Stimulated activated naive CD8-positive, alpha-beta T cell treated with anti-CD3 and anti-CD28 coated beads, Interleukin-15, amount 100 ng/mL, for 72 hours (primary cell): ENCODE measurements at regions not wholly inside any gene's neighbourhood (a gene's known extent, or its start where the extent isn't known, plus 50 kb on each side); places are given as distances from the start of the nearest gene placed in this dataset.

ENCODE experiments used
- ATAC-seq: fragments of 150-1000 bp; cut with Tn5 transposase; 2 replicates; pipeline ENCODE4 v1.10.0; 2021; ENCODE audit warnings: mild to moderate bottlenecking, moderate library complexity
- DNase-seq, 2 donors: peaks; one replicate each; pipeline ENCODE4 v3.0.0; 2021 to 2022
- H3K27ac Mint-ChIP-seq, 2 donors: one replicate each; pipeline ENCODE4 v1.8.0; 2022; ENCODE audit warnings: mild to moderate bottlenecking in 2 of 2, mixed read lengths in 2 of 2, moderate library complexity in 2 of 2
- H3K27me3 Mint-ChIP-seq: one replicate; pipeline ENCODE4 v1.8.0; 2022; ENCODE audit warnings: mixed read lengths
- H3K4me1 Mint-ChIP-seq: one replicate; pipeline ENCODE4 v1.8.0; 2022; ENCODE audit warnings: mild to moderate bottlenecking, mixed read lengths
- H3K4me3 Mint-ChIP-seq, 2 donors: one replicate each; pipeline ENCODE4 v1.8.0; 2022; ENCODE audit warnings: mild to moderate bottlenecking in 2 of 2, mixed read lengths in 2 of 2, moderate library complexity in 1 of 2
- H3K9me3 Mint-ChIP-seq, 2 donors: one replicate each; pipeline ENCODE4 v1.8.0; 2022; ENCODE audit warnings: mixed read lengths in 2 of 2

DNA sequence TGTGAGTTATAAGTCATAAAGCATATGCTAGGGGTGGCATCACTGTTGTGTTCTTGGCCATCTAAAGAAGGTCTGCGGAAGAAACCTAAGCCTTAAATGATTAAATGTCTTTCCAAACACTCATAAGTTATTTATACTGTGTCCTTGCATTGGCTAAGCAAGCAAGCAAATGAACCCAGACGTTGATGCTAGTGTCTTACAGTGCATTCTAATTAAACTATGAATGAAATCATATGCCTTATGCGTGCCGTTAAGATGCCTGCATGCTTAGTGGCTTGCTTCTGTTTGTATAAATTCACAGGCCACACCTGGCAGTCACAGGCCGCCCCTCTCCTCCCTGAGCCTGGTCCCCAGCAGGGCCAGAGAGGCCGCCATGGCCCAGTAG is 49.9 kb downstream of the RIN2 start:
- Mint-ChIP-seq H3K27ac (no peak overlapping the region), H3K9me3 (no peaks in the 10 kb centered on the region), H3K4me1 (no peaks in the 10 kb centered on the region), H3K27me3 (peaks cover 36% of the 10 kb centered on the region), H3K4me3 (no peak overlapping the region)
- ATAC-seq = no peak
- no peak for DNase-seq

DNA sequence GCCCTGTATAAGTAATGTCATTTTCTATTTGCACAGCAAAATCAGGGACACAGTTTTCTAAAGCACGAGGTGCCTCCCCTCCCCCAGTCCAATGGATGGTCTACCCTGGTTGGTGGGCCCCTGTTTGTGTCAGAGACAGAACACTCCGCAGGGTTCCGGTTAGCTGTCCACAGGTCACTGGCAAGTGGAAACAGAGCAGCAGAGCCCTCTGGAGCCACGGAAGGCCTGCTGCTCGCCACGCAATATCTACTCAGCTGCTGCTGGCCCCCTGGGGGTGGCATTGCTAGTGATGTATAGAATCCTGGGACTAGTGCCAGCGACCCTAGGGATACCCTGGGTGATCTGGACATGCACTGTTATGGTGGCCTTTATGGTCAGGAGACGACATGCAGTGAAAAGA is 50.4 kb downstream of the RIN2 start:
- ATAC-seq = no peak
- no peak for DNase-seq
- Mint-ChIP-seq H3K27ac (no peak overlapping the region), H3K27me3 (peaks cover 36% of the 10 kb centered on the region), H3K4me1 (no peaks in the 10 kb centered on the region), H3K4me3 (no peak overlapping the region), H3K9me3 (no peaks in the 10 kb centered on the region)

DNA sequence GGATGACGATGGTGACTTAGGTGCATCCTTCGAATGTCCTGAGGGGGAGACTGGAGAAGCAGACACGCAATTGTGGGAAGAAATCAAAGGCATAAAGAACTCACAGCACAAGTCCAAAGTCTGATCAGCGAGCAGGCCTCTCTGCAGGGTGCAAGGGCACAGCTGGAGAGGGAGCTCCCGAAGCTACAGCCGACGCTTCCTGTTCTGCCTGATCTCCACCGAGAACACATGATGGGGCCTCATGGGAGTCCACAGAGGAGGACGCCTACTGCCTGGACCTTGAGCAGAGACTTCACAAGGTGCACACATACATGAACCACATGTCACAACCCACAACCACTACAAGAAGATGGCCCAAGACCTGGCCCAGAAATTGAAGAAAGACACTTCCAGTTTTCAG is 51.4 kb downstream of the RIN2 start:
- Mint-ChIP-seq H3K4me1 (no peaks in the 10 kb centered on the region), H3K27me3 (peaks cover 27% of the 10 kb centered on the region), H3K9me3 (no peaks in the 10 kb centered on the region), H3K4me3 (no peak overlapping the region), H3K27ac (no peak overlapping the region)
- DNase-seq (no peak), ATAC-seq (no peak)

DNA sequence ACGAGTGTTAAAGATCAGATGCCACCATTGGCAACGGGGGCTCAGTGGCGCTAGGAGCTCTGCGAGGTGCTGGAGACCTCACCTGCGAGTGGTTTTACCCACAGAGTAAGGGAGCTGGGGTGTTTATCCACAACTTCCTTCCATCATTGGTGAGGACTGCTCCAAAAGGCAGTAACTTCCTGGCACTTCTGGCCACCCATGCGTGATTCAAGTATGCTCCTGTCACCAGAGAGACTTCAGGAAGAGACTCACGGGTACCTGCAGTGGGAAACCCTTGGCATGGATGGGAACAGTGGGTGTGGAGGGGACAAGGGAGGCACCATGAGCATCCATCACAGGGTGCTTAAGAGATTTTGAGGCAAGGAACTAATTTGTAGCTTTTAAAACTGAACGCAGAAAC is 53.2 kb downstream of the RIN2 start:
- Mint-ChIP-seq H3K4me3 (no peak overlapping the region), H3K27ac (no peak overlapping the region), H3K9me3 (no peaks in the 10 kb centered on the region), H3K27me3 (peaks cover 22% of the 10 kb centered on the region), H3K4me1 (peaks cover 5% of the 10 kb centered on the region)
- no peak for ATAC-seq
- no peak for DNase-seq

DNA sequence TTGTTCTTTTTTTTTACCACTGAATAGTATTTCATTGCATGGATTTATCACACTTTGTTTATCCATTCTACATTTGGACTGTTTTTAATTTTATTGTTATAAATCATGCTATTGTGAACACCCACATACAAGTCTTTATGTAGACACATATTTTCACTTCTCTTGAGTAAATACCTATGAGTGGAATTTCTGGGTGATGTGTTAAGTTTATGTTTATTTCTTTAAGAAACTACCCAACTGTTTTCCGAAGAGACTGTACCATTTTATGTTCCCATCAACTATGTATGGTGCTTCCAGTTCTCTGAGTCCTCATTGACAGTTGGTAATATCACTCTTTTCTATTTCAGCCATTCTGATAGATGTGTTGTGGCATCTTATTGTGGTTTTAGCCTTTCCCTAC is 54.0 kb downstream of the RIN2 start:
- ATAC-seq (no peak), DNase-seq (no peak)
- H3K9me3 Mint-ChIP-seq = no peaks in the 10 kb centered on the region
- H3K4me1 Mint-ChIP-seq = peaks cover 5% of the 10 kb centered on the region
- no peak overlapping the region for H3K4me3 Mint-ChIP-seq
- H3K27me3 Mint-ChIP-seq = peaks cover 22% of the 10 kb centered on the region
- no peak overlapping the region for H3K27ac Mint-ChIP-seq

DNA sequence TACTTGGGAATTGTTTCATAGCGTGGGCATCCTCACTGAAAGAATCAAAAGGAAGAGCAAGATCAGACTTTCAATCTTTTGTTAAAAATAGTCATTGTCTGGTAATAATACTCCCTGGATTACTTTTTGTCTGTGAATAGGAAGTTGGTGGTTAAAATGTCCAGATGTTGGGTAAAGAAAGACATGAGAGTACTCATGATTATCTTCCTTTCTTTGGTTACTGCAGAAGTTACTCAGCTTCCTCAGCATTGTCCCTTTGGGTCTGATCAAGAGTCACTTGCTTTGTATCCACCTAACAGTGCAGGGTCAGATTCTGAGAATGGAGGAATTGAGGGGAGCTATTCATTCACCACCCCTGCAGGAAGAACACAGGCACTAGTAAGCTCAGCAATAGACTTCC is 54.6 kb downstream of the RIN2 start:
- ATAC-seq (no peak), DNase-seq (no peak)
- peaks cover 22% of the 10 kb centered on the region for H3K27me3 Mint-ChIP-seq
- H3K4me3 Mint-ChIP-seq = no peak overlapping the region
- no peak overlapping the region for H3K27ac Mint-ChIP-seq
- no peaks in the 10 kb centered on the region for H3K9me3 Mint-ChIP-seq
- peaks cover 5% of the 10 kb centered on the region for H3K4me1 Mint-ChIP-seq

DNA sequence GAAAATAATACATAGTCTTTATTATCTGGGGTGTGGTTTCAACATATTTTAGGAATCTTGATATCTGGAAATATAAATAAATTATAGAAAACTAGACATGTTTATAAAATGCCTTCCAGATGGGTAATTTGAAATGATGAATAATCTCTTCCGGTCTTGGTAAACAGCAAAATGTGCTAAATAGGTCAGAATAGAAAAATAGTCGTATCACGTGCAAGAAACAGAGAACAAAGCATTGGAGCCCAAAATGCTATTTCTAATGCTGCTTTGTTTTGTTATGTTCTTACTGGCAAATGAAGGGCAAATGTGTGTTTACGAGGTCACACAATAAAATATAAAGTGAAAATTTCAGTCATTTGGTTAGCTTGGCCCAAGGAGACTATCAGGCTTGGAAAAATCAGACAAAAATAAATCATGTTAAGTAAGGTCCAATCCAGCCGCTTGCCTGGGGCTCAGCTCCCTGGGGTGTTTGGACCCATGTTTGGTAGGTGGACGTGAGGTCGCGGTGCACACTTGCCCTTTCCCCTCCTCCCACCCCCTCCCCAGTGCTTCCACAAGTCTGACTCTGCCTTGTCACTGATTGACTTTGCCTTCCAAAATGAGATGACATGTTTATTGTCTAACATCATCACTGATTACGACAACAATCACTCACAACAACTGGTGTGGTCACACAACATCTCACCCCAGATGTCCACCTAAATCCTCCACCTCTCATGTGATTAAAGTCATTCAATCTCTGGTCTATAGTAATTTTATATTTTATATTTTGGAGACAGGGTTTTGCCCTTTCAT is 56.0 kb downstream of the RIN2 start:
- Mint-ChIP-seq H3K27me3 (peaks cover 22% of the 10 kb centered on the region), H3K4me1 (peaks cover 5% of the 10 kb centered on the region), H3K9me3 (no peaks in the 10 kb centered on the region), H3K4me3 (no peak overlapping the region), H3K27ac (no peak overlapping the region)
- ATAC-seq (no peak), DNase-seq (no peak)

DNA sequence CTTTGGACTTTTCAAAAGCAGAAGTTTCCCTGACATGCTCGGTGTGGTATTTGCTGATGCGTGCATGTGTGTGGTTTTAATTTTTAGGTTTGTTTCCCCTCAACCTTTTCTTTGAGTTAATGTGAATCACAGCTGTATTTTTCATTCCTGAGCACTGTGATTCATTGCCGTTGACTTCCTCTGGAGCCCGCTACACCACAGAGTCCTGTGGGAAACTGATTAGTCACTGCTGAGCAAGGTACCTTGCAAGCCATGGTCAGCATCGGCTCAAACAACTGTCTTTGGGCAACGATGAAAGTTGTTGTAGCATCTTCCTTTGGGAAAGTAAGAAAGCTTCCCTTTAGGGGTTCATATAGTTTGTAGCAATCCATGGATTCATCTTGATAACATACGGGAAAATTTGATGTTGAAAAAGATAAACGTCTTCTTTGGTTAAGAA is 57.5 kb downstream of the RIN2 start:
- no peak for ATAC-seq
- Mint-ChIP-seq H3K27me3 (peaks cover 22% of the 10 kb centered on the region), H3K4me3 (no peak overlapping the region), H3K9me3 (no peaks in the 10 kb centered on the region), H3K4me1 (peaks cover 5% of the 10 kb centered on the region), H3K27ac (no peak overlapping the region)
- no peak for DNase-seq

DNA sequence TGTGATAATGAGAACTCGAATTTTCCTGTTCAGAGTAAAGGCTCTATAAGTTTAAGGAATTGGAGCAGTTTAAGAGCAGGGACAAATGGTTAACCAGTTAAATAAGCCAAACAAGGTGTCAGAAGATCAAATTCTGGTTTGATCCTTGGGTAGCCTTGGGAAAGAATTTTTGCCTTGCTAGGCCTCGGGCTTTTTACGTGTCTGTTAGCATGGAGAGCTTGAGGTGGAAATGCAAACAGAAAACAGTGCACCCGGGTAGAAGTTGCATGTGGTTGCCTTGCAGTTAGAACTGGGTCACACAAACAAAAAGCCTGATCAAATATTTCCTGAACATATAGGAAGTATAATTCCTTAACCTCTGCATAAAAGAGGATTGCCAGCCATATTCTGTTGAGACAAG is 58.3 kb downstream of the RIN2 start:
- H3K9me3 Mint-ChIP-seq = no peaks in the 10 kb centered on the region
- H3K27ac Mint-ChIP-seq = no peak overlapping the region
- peaks cover 5% of the 10 kb centered on the region for H3K4me1 Mint-ChIP-seq
- H3K27me3 Mint-ChIP-seq = peaks cover 15% of the 10 kb centered on the region
- H3K4me3 Mint-ChIP-seq = no peak overlapping the region
- no peak for ATAC-seq
- no peak for DNase-seq

DNA sequence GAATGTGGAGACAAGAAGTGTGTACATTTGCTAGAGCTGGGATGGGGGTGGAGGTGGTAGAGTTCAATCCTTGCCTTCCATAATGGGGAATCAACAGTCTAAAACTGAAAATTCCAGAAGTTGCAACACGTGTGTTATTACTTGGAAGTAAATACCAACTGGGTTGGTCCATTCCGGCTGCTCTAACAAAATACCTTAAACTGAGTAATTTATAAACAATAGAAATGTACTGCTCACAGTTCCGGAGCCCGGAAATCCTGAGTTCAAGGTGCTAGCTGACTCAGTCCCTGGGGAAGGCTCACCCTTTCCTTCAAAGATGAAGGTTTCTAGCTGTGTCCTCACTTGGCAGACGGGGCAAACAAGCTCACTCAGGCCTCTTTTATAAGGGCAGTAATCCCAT is 59.0 kb downstream of the RIN2 start:
- ATAC-seq = no peak
- no peak for DNase-seq
- H3K4me3 Mint-ChIP-seq = no peak overlapping the region

DNA sequence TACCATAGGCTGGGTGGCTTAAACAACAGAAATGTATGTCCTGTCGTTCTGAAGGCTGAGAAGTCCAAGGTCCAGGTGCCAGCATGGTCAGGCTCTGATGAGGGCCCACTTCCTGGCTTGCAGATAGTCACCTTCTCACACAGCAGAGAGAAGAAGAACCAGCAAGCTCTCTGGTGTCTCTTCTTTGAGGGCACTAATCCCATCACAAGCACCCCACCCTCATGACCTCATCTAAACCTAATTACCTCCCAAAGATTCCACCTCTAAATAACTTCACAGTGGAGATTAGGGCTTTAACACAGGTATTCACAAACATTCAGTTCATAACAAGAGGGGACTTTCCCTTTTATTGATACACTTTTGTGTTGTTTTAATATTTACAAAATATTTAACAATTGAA is 61.1 kb downstream of the RIN2 start:
- DNase-seq (no peak), ATAC-seq (no peak)
- Mint-ChIP-seq H3K9me3 (no peaks in the 10 kb centered on the region), H3K4me1 (peaks cover 5% of the 10 kb centered on the region), H3K27ac (no peak overlapping the region), H3K27me3 (peaks cover 6% of the 10 kb centered on the region), H3K4me3 (no peak overlapping the region)

More for the DNA sequence above, 59.0 kb downstream of the RIN2 start:
- H3K4me1 Mint-ChIP-seq = peaks cover 5% of the 10 kb centered on the region
- H3K27me3 Mint-ChIP-seq = peaks cover 19% of the 10 kb centered on the region
- no peak overlapping the region for H3K27ac Mint-ChIP-seq
- H3K9me3 Mint-ChIP-seq = no peaks in the 10 kb centered on the region

DNA sequence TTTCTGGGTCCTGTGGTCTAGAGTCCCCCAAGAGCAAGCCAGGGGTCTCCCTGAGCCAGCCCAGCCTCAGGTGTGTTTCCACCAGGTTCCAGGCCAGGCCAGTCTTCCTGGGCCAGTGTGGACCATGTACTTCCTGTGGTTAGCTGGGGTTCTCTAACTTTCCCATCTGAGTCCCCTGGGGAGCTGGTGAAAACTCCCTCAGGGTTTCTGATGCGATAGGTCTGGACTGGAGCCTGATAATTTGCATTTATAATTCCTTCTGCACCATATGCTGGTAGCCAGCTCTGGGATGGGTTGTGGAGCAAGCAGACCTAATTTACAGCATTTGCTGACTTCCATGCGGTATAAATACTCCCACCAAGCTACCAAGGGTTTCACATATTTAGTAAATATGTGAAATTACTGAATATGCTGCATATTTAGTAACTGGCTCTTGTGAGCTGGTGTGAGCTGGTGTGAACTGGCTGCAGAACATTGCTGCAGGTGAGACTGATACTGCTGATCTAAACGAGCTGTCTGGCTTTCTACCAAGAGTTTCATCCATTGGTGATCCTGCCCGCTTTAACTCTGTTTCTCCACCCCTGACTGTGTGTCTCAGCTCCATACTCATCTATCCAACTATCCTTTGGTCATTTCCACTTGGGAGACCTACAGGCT is 62.6 kb downstream of the RIN2 start:
- peaks cover 13% of the 10 kb centered on the region for H3K27me3 Mint-ChIP-seq
- ATAC-seq = no peak
- no peak overlapping the region for H3K27ac Mint-ChIP-seq
- peaks cover under 1% of the 10 kb centered on the region for H3K4me1 Mint-ChIP-seq
- no peak overlapping the region for H3K4me3 Mint-ChIP-seq
- DNase-seq = no peak
- no peaks in the 10 kb centered on the region for H3K9me3 Mint-ChIP-seq

DNA sequence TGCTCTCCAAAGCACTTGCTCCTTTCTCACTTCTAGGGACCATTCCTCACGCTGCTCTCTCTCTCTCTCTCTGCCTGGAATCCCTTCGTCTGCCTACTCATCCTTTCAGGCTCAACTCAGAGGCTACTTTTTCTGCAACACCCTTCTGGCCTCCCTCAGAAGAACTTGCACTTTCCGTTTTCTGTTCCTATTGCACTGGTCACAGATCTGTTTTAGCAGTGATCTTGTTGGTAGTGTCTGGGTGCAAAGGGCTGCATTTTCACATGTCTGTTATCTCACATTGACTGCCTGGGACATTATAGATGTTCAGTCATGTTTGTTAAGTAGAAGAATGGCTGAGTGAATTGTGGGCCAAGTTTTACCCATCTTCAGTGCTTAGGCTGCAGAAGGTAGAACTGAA is 63.5 kb downstream of the RIN2 start:
- no peaks in the 10 kb centered on the region for H3K4me1 Mint-ChIP-seq
- DNase-seq (no peak), ATAC-seq (no peak)
- no peak overlapping the region for H3K4me3 Mint-ChIP-seq
- no peak overlapping the region for H3K27ac Mint-ChIP-seq
- peaks cover 13% of the 10 kb centered on the region for H3K27me3 Mint-ChIP-seq
- H3K9me3 Mint-ChIP-seq = no peaks in the 10 kb centered on the region

DNA sequence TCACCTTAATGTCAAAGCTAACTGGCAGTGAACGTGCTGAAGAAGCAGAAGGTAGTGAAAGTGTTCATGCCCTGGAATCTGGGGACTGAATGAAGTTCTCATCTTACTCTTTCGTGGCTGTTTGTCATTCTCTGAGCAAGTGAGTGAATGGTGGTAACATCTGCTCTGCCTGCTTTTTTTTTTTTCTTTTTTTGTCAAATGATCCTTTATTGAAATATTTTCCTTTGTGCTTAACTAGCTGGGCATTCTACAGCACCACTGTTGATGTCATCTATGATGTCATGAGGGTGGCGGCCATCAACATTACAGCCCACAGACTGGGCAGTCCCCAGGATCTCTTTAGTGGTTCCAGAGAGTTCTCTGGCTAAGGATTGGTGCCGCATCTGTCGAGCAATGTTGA is 65.2 kb downstream of the RIN2 start:
- peaks cover 7% of the 10 kb centered on the region for H3K4me1 Mint-ChIP-seq
- no peak overlapping the region for H3K27ac Mint-ChIP-seq

DNA sequence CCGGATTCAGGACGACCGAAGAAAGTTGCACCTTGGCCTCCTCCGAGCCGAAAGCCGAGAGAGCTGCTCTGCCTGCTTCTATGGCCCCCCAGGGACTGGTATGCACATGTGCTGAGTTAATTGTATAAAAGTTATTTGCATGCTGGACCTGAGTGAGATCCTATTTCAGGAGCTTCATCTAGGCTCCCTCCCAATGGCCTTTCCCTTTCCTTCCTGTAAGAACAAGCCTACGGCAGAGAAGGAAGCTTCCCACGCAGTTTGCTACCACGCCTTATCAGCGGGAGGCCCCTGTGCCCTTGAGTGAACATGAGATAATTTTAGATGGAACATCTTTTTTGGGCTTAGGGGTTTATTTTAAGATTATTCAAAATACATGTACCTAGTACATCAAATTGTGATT is 65.9 kb downstream of the RIN2 start:
- no peak for ATAC-seq
- H3K4me3 Mint-ChIP-seq = no peak overlapping the region
- H3K4me1 Mint-ChIP-seq = peaks cover 15% of the 10 kb centered on the region

More for the DNA sequence above, 65.2 kb downstream of the RIN2 start:
- ATAC-seq (no peak), DNase-seq (no peak)
- no peak overlapping the region for H3K4me3 Mint-ChIP-seq
- no peaks in the 10 kb centered on the region for H3K9me3 Mint-ChIP-seq
- peaks cover 13% of the 10 kb centered on the region for H3K27me3 Mint-ChIP-seq

DNA sequence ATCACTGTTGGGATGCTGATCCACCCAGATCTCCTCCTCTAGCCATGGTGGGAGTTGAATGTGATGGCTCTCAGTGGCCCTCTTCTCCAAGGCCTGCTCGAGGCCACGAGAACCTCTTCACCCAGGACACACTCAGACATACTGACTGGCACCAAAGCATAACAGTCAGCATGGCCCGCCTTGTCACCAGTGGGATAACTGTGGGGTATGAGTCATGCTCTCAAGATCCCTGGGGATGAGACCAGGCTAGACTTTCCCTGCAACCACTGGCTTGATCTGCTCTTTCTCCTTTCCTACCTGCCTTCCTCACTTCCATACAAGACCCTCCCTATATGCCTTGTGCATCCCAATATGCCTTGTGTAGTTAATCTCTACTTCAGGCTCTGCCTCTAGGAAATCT is 66.8 kb downstream of the RIN2 start:
- Mint-ChIP-seq H3K27ac (no peak overlapping the region), H3K4me1 (peaks cover 20% of the 10 kb centered on the region), H3K9me3 (no peaks in the 10 kb centered on the region), H3K27me3 (peaks cover 13% of the 10 kb centered on the region), H3K4me3 (no peak overlapping the region)
- ATAC-seq (no peak), DNase-seq (no peak)

More for the DNA sequence above, 65.9 kb downstream of the RIN2 start:
- H3K27ac Mint-ChIP-seq = no peak overlapping the region
- H3K27me3 Mint-ChIP-seq = peaks cover 13% of the 10 kb centered on the region
- no peak for DNase-seq
- H3K9me3 Mint-ChIP-seq = no peaks in the 10 kb centered on the region
